ENCODE measurements at regions not wholly inside any gene's neighbourhood (a gene's known extent, or its start where the extent isn't known, plus 50 kb on each side); places are given as distances from the start of the nearest gene placed in this dataset.

GRCh38 chr21:27321791-27322190 lies 354.9 kb upstream of the ADAMTS5 start:
- TF ChIP-seq EZH2 (IDR thresholded peaks at IDR 0.05; ENCODE audit: borderline replicate concordance, low read depth, low read length, severe bottlenecking) (no peak), CTCF (IDR thresholded peaks at IDR 0.05; ENCODE audit: borderline replicate concordance, extremely low read depth, low read length, poor library complexity, severe bottlenecking) (no peak)
